Upper lobe of right lung (tissue), 1 donor: ENCODE measurements at regions not wholly inside any gene's neighbourhood (a gene's known extent, or its start where the extent isn't known, plus 50 kb on each side); places are given as distances from the start of the nearest gene placed in this dataset.
"Not testable (repeated sequence)": the region's sequence is repeated elsewhere in the genome, so short reads cannot be mapped to it uniquely, and the experiment has no call there.

Source experiments
- ATAC-seq: fragments of 200-7000 bp; cut with Tn5 transposase; one replicate; pipeline ENCODE4 v1.9.1; 2020; ENCODE audit warnings: mild to moderate bottlenecking, moderate library complexity
- DNase-seq: peaks from one replicate; pipeline ENCODE4 v3.0.0-alpha.2; 2020
- H3K27ac ChIP-seq: fragments of 200-600 bp; one replicate; pipeline ENCODE4 v1.8.0; 2022
- H3K27me3 ChIP-seq: fragments of 200-600 bp; one replicate; pipeline ENCODE4 v1.8.0; 2022; ENCODE audit warnings: mild to moderate bottlenecking
- H3K36me3 ChIP-seq: fragments of 200-600 bp; one replicate; pipeline ENCODE4 v1.8.0; 2022
- H3K4me1 ChIP-seq: fragments of 200-600 bp; one replicate; pipeline ENCODE4 v1.8.0; 2022
- H3K4me3 ChIP-seq: fragments of 200-600 bp; one replicate; pipeline ENCODE4 v1.8.0; 2022; ENCODE audit warnings: mild to moderate bottlenecking
- H3K9me3 ChIP-seq: fragments of 200-600 bp; one replicate; pipeline ENCODE4 v1.8.0; 2022
- intact Hi-C: fragments of 100-400 bp; cut with DNase I; formaldehyde crosslinking; loops from one replicate; pipeline ENCODE4 v1.11.0; 2022
- TF ChIP-seq, protein P1 (sequence below): fragments of 200-600 bp; IDR thresholded peaks from one replicate; pipeline ENCODE4 v1.8.0; 2022; ENCODE audit warnings: antibody characterized with exemption
- donor health status: DM: no; HTN: yes; CAD: no; lungs with severe emphysema.

DNA sequence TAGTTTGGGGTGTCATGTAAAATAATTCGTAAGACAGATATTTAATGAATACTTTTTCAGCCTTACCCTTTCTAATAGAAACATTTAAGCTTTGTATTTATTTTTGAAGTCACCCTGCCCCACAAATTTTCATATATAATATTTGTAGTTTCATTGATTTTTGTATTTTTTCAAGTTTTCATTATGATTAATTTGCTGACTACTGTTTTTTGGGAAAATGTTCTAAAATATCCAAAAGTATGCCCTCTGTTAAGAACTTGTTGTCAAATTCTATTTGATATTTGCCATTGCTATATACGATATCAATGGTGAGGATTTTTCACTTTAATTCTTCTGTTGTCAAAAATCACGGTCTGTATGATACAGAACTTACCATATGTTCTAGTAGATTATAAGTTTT lies 793.9 kb upstream of the CITED2 start:
- TF ChIP-seq, protein P1, sequence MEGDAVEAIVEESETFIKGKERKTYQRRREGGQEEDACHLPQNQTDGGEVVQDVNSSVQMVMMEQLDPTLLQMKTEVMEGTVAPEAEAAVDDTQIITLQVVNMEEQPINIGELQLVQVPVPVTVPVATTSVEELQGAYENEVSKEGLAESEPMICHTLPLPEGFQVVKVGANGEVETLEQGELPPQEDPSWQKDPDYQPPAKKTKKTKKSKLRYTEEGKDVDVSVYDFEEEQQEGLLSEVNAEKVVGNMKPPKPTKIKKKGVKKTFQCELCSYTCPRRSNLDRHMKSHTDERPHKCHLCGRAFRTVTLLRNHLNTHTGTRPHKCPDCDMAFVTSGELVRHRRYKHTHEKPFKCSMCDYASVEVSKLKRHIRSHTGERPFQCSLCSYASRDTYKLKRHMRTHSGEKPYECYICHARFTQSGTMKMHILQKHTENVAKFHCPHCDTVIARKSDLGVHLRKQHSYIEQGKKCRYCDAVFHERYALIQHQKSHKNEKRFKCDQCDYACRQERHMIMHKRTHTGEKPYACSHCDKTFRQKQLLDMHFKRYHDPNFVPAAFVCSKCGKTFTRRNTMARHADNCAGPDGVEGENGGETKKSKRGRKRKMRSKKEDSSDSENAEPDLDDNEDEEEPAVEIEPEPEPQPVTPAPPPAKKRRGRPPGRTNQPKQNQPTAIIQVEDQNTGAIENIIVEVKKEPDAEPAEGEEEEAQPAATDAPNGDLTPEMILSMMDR: no peak

DNA sequence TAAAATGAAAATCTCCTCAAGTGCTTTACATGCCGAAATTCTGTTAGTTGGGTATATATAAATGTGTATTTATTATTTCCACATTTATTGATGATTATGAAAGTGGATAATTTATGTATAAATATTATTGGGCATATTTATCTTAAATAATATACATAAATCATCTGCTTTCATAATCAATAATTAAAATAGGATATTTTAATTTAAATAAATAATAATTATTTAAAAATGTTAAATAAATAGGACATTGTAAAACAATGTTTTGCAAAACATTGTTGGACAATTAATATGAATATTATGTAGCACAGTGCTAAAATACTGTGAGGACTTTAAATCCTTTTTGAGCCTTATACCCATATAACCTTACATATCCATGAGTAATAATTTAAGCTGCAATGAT lies 786.5 kb upstream of the CITED2 start:
- H3K4me3 ChIP-seq: no peak overlapping the region
- H3K9me3 ChIP-seq: no peaks in the 10 kb centered on the region
- TF ChIP-seq, protein P1: no peak
- DNase-seq (no peak), ATAC-seq (no peak)
- H3K4me1 ChIP-seq: no peaks in the 10 kb centered on the region
- H3K27ac ChIP-seq: no peak overlapping the region
- no peaks in the 10 kb centered on the region for H3K36me3 ChIP-seq
- H3K27me3 ChIP-seq: no peaks in the 10 kb centered on the region
- intact Hi-C loops: no loop called here

More for the DNA sequence above, 793.9 kb upstream of the CITED2 start:
- Histone ChIP-seq H3K36me3 (no peaks in the 10 kb centered on the region), H3K9me3 (no peaks in the 10 kb centered on the region), H3K4me1 (no peaks in the 10 kb centered on the region), H3K27me3 (no peaks in the 10 kb centered on the region), H3K4me3 (no peak overlapping the region), H3K27ac (no peak overlapping the region)
- intact Hi-C loops: no loop called here
- DNase-seq (no peak), ATAC-seq (no peak)

DNA sequence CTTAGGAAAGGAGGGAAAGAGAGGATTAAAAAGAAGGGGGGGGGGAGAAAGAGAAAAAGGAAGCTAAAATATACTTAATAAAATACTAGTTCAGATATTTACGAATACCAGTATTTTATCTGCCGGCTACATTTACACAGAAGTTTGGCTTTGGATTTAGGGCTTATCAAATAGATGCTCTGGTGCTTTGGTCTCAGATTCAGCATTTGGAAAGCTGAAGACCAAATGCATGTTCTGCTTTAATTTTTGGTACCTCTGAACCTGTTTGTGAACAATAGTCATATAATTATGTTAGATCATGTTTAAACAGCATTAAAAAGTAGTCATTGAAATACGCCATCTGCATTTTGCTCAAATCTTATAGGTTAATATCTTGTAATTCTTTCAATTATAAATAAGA lies 786.0 kb upstream of the CITED2 start:
- TF ChIP-seq, protein P1: no peak
- ATAC-seq (no peak), DNase-seq (no peak)
- no peaks in the 10 kb centered on the region for H3K36me3 ChIP-seq
- H3K27me3 ChIP-seq: no peaks in the 10 kb centered on the region
- H3K9me3 ChIP-seq: no peaks in the 10 kb centered on the region
- H3K27ac ChIP-seq: no peak overlapping the region
- no peaks in the 10 kb centered on the region for H3K4me1 ChIP-seq
- no peak overlapping the region for H3K4me3 ChIP-seq
- intact Hi-C loops: no loop called here

DNA sequence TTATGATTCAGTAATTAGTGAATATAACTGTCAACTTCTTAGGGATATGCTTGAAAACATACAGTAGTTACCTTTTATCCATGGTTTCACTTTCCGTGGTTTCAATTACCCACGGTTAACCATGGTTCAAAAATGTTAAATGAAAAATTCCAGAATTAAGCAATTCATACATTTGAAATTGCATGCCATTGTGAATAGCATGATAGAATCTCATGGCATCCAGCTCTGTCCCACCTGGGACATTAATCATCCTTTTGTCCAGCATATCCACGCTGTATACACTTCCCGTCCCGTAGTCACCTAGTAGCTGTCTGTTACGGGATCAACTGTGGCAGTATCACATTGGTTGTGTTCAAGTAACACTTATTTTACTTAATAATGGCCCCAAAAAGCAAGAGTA lies 781.7 kb upstream of the CITED2 start:
- DNase-seq (no peak), ATAC-seq (no peak)
- no peak overlapping the region for H3K27ac ChIP-seq
- H3K4me1 ChIP-seq: no peaks in the 10 kb centered on the region
- intact Hi-C loops: no loop called here
- H3K36me3 ChIP-seq: no peaks in the 10 kb centered on the region
- TF ChIP-seq, protein P1: no peak
- H3K9me3 ChIP-seq: no peaks in the 10 kb centered on the region
- H3K4me3 ChIP-seq: no peak overlapping the region
- no peaks in the 10 kb centered on the region for H3K27me3 ChIP-seq

DNA sequence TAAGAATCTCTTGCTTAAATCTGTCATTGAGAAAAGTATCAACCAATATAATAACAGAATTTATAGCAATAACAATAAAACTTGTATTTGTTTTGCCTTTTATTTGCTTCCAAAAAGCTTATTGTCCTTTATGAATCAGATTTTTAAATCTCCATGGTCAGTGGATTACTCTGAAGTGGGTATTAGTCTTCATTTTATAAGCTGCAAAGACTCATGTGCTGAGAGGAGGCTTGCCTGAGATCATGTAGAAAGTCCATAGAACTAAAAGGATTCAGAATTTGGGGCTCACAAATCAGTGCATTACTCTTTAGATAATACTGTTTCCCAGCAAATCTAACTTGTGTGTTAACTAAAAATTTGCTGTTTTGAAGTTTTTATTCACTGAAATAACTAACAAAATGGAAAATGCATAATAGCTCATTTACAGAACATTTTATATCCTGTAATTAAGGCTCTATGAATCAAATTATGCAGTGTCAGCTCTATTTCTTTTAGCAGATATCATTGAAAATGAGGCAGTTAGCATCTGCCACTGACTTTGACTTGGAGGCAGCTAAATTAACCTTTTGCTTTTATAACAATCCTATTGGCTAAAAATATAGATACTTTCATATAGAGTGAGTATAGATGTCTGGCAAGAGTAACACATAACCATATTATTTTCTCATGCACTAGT lies 781.1 kb upstream of the CITED2 start:
- H3K27ac ChIP-seq: no peak overlapping the region
- no peaks in the 10 kb centered on the region for H3K4me1 ChIP-seq
- intact Hi-C loops: no loop called here
- H3K9me3 ChIP-seq: no peaks in the 10 kb centered on the region
- DNase-seq: no peak
- H3K27me3 ChIP-seq: no peaks in the 10 kb centered on the region
- H3K4me3 ChIP-seq: no peak overlapping the region
- no peaks in the 10 kb centered on the region for H3K36me3 ChIP-seq
- TF ChIP-seq, protein P1: no peak
- no peak for ATAC-seq

DNA sequence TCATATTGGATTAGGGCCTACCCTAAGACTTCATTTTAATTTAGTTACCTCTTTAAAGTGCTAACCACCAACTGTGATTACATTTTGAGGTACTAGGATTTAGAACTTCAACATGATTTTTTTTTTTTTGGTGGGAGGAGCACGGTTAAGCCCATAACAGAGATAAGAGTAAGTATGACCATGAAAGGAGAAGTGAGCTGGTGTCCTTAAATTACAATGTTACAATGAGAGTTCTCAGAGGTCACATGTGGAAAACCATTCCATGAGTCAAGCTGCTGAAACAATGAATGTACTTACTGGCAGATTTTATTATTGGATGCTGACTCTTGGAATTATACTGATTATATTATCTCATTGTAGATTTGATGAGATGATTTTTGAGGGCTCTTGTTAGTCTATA lies 779.3 kb upstream of the CITED2 start:
- H3K4me3 ChIP-seq: no peak overlapping the region
- TF ChIP-seq, protein P1: no peak
- no peaks in the 10 kb centered on the region for H3K27me3 ChIP-seq
- intact Hi-C loops: no loop called here
- DNase-seq: no peak
- no peaks in the 10 kb centered on the region for H3K4me1 ChIP-seq
- no peak overlapping the region for H3K27ac ChIP-seq
- no peaks in the 10 kb centered on the region for H3K9me3 ChIP-seq
- H3K36me3 ChIP-seq: no peaks in the 10 kb centered on the region
- no peak for ATAC-seq

DNA sequence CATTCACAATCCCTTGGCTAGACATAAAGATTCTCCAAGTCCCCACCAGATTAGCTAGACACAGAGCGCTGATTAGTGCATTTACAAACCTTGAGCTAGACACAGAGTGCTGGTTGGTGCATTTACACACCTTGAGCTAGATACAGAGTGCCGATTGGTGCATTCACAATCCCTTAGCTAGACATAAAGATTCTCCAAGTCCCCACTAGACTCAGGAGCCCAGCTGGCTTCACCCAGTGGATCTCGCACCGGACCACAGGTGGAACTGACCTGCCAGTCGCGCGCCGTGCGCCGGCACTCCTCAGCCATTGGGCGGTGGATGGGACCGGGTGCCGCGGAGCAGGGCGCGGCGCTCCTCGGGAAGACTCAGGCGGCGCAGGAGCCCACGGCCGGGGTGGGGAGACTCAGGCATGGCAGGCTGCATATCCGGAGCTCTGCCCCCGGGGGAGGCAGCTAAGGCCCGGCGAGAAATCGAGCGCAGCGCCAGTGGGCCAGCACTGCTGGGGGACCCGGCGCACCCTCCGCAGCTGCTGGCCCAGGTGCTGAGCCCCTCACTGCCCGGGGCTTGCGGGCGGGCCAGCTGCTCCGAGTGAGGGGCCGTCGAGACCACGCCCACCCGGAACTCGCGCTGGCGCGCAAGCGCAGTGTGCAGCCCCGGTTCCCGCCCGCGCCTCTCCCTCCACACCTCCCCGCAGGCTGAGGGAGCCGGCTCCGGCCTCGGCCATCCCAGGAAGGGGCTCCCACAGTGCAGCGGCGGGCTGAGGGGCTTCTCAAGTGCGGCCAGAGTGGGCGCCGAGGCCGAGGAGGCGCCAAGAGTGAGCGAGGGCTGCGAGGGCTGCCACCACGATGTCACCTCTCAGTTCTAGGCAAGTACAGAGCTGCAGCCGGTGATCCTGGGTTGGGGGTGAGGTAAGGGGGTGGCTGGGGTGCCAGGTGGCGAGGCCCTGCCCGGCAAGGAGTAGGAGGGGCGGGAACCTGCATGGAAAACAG lies 773.7 kb upstream of the CITED2 start:
- ATAC-seq (peak; percentile 24), DNase-seq (peak; percentile 46)
- intact Hi-C loops, H3K27ac ChIP-seq, H3K9me3 ChIP-seq, H3K4me1 ChIP-seq, H3K27me3 ChIP-seq, H3K36me3 ChIP-seq, H3K4me3 ChIP-seq: not testable (repeated sequence)
